HCT116 (cell line): ENCODE measurements at regions not wholly inside any gene's neighbourhood (a gene's known extent, or its start where the extent isn't known, plus 50 kb on each side); places are given as distances from the start of the nearest gene placed in this dataset.
A peak's percentile ranks its signal among the peaks of the same experiment; 100 is the strongest.

Experiments
- ATAC-seq: fragments of 200-7000 bp; cut with Tn5 transposase; 2 replicates; pipeline ENCODE4 v1.9.1; 2020; ENCODE audit warnings: mild to moderate bottlenecking, moderate library complexity
- BruUV-seq: library from RNA; stranded (reverse); fragments of 400-500 nt; replicated peaks from 2 replicates; lab custom pipeline; 2021; lab: Mats Ljungman, UMichigan
- CTCF ChIA-PET: fragments of 300-600 bp; sonication (Branson Sonifier 250); formaldehyde crosslinking; loops from one replicate; lab custom pipeline; 2021; ENCODE audit warnings: antibody characterized with exemption; lab: Charles Lee
- POLR2A ChIA-PET: fragments of 300-600, 350-600 bp; sonication (Branson Sonifier 250); formaldehyde crosslinking; loops from one replicate; lab custom pipeline; 2021; ENCODE audit warnings: antibody characterized with exemption; lab: Charles Lee
- RAD21 ChIA-PET, 2 experiments: fragments of 300-600 bp; sonication (Branson Sonifier 250); formaldehyde crosslinking; loops; one replicate each; lab custom pipeline; 2023; ENCODE audit warnings: low total read pairs in 2 of 2; ENCODE audit not compliant: uncharacterized antibody in 2 of 2, unreplicated experiment in 2 of 2, low non-redundant PET in 1 of 2; lab: Charles Lee
- DNase-seq: peaks from one replicate; pipeline ENCODE4 v3.0.0-alpha.2; 2010; ENCODE audit warnings: low read depth, low spot score
- H2AFZ ChIP-seq: fragments of 200-600 bp; shearing (Covaris generic), sonication (generic); 2 replicates; pipeline ENCODE4 v1.6.1; 2017; ENCODE audit warnings: low read depth, mixed run types, mixed read lengths, antibody characterized with exemption, low read length; ENCODE audit not compliant: poor library complexity, severe bottlenecking
- H3K27ac ChIP-seq: 2 replicates; pipeline ENCODE4 v1.5.1; 2012; ENCODE audit warnings: low read depth, low read length
- H3K27me3 ChIP-seq: fragments of 200-600 bp; sonication (generic); 2 replicates; pipeline ENCODE4 v1.6.1; 2016; ENCODE audit warnings: mixed run types, low read length, mixed read lengths; ENCODE audit not compliant: insufficient read depth
- H3K36me3 ChIP-seq, 2 experiments: fragments of 200-500 bp in 1 of 2; fragments of 200-600 bp in 1 of 2; sonication (Bioruptor generic) in 1 of 2; sonication (generic) in 1 of 2; 2 replicates each; pipeline versions ENCODE4 v1.5.1 to v1.6.1; 2014 to 2016; ENCODE audit warnings: low read length in 2 of 2, inconsistent platforms in 1 of 2, mixed read lengths in 1 of 2, mixed run types in 1 of 2; ENCODE audit not compliant: insufficient read depth in 2 of 2, control insufficient read depth in 1 of 2
- H3K4me1 ChIP-seq, 2 experiments: fragments of 200-600 bp in 1 of 2; sonication (generic) in 1 of 2; 2 replicates each; pipeline versions ENCODE4 v1.5.1 to v1.6.1; 2012 to 2017; ENCODE audit warnings: low read length in 2 of 2, inconsistent platforms in 1 of 2, mild to moderate bottlenecking in 1 of 2, mixed read lengths in 1 of 2, mixed run types in 1 of 2, moderate library complexity in 1 of 2; ENCODE audit not compliant: insufficient read depth in 2 of 2, control insufficient read depth in 1 of 2
- H3K4me2 ChIP-seq: fragments of 200-600 bp; sonication (generic); 2 replicates; pipeline ENCODE4 v1.6.1; 2017; ENCODE audit warnings: mixed run types, low read length, mixed read lengths
- H3K4me3 ChIP-seq, 2 experiments: fragments of 200-600 bp in 1 of 2; sonication (generic) in 1 of 2; replicated peaks in 1 of 2; 2 replicates each; pipeline ENCODE4 v1.5.1; 2011 to 2016; ENCODE audit warnings: low read length in 2 of 2, control low read depth in 1 of 2, low read depth in 1 of 2, mild to moderate bottlenecking in 1 of 2, mixed read lengths in 1 of 2, mixed run types in 1 of 2
- H3K79me2 ChIP-seq: fragments of 200-600 bp; sonication (generic); 2 replicates; pipeline ENCODE4 v1.6.1; 2017; ENCODE audit warnings: mild to moderate bottlenecking, mixed run types, low read length, moderate library complexity, mixed read lengths; ENCODE audit not compliant: insufficient read depth
- H3K9ac ChIP-seq: fragments of 200-600 bp; sonication (generic); 2 replicates; pipeline ENCODE4 v1.6.1; 2016; ENCODE audit warnings: low read length, mixed read lengths
- H3K9me2 ChIP-seq: fragments of 200-600 bp; sonication (generic), shearing (Covaris generic); 2 replicates; pipeline ENCODE4 v1.6.1; 2017; ENCODE audit warnings: mixed run types, mild to moderate bottlenecking, moderate library complexity; ENCODE audit not compliant: insufficient read depth
- H3K9me3 ChIP-seq, 2 experiments: fragments of 200-500 bp in 1 of 2; fragments of 200-600 bp in 1 of 2; sonication (Bioruptor generic) in 1 of 2; sonication (generic) in 1 of 2; 2 replicates each; pipeline ENCODE4 v1.6.1; 2014 to 2017; ENCODE audit warnings: low read length in 2 of 2, mixed read lengths in 2 of 2, inconsistent platforms in 1 of 2, low read depth in 1 of 2, mild to moderate bottlenecking in 1 of 2, mixed run types in 1 of 2, moderate library complexity in 1 of 2; ENCODE audit not compliant: control insufficient read depth in 1 of 2, insufficient read depth in 1 of 2
- H4K20me1 ChIP-seq: fragments of 200-600 bp; sonication (generic), shearing (Covaris generic); 2 replicates; pipeline ENCODE4 v1.6.1; 2017; ENCODE audit warnings: mixed run types, mild to moderate bottlenecking, moderate library complexity; ENCODE audit not compliant: insufficient read depth
- ATF3 ChIP-seq: IDR thresholded peaks from 2 replicates; pipeline ENCODE4 v1.6.1; 2012
- CBX3 ChIP-seq: IDR thresholded peaks from 2 replicates; pipeline ENCODE4 v1.6.1; 2012; ENCODE audit warnings: low read depth
- CEBPB ChIP-seq: IDR thresholded peaks from 2 replicates; pipeline ENCODE4 v1.6.1; 2012; ENCODE audit warnings: low read depth
- ELF1 ChIP-seq: IDR thresholded peaks from 2 replicates; pipeline ENCODE4 v1.6.1; 2012; ENCODE audit warnings: low read depth, borderline replicate concordance
- EZH2 ChIP-seq: fragments of 200-600 bp; sonication (generic); IDR thresholded peaks from 2 replicates; pipeline ENCODE4 v1.6.1; 2017; ENCODE audit warnings: antibody characterized with exemption, mixed run types
- FOSL1 ChIP-seq: IDR thresholded peaks from 2 replicates; pipeline ENCODE4 v1.6.1; 2012; ENCODE audit warnings: low read depth
- POLR2A ChIP-seq: IDR thresholded peaks from 2 replicates; pipeline ENCODE4 v1.7.0; 2011; ENCODE audit warnings: borderline replicate concordance; ENCODE audit not compliant: insufficient read depth, insufficient read length; ENCODE audit errors: extremely low read depth
- RAD21 ChIP-seq: IDR thresholded peaks from 2 replicates; pipeline ENCODE4 v1.6.1; 2012; ENCODE audit warnings: low read depth, mild to moderate bottlenecking
- REST ChIP-seq: IDR thresholded peaks from 2 replicates; pipeline ENCODE4 v1.6.1; 2012; ENCODE audit warnings: low read depth
- SIN3A ChIP-seq: IDR thresholded peaks from 2 replicates; pipeline ENCODE4 v1.6.1; 2012; ENCODE audit warnings: low read depth
- SP1 ChIP-seq: IDR thresholded peaks from 2 replicates; pipeline ENCODE4 v1.6.1; 2012; ENCODE audit warnings: low read depth
- YY1 ChIP-seq: IDR thresholded peaks from 2 replicates; pipeline ENCODE4 v1.6.1; 2011; ENCODE audit warnings: low read length, low read depth, moderate library complexity, mild to moderate bottlenecking; ENCODE audit not compliant: insufficient replicate concordance; ENCODE audit errors: extremely low read depth
- ZFX ChIP-seq: fragments of 450-650 bp; IDR thresholded peaks from 2 replicates; pipeline ENCODE4 v1.6.1; 2017
- intact Hi-C: fragments of 100-400 bp; cut with micrococcal nuclease; formaldehyde crosslinking; loops from 2 replicates; pipeline ENCODE4 v1.10.0; 2022

GRCh38 chr5:143660625-143661024 lies 151.3 kb upstream of the HMHB1 start:
- no peaks in the 10 kb centered on the region for H3K9me2 ChIP-seq
- H3K27ac ChIP-seq, result no peak overlapping the region
- no peaks in the 10 kb centered on the region for H4K20me1 ChIP-seq
- ChIA-PET CTCF (no interaction called here), RAD21 (no interaction called here), POLR2A (no interaction called here)
- H3K4me2 ChIP-seq, result no peak overlapping the region
- H3K9ac ChIP-seq, result no peak overlapping the region
- H3K4me1 ChIP-seq, result no peaks in the 10 kb centered on the region
- H3K27me3 ChIP-seq, result no peaks in the 10 kb centered on the region
- H3K79me2 ChIP-seq, result no peaks in the 10 kb centered on the region
- no peak overlapping the region for H2AFZ ChIP-seq
- TF ChIP-seq YY1, result no peak
- no peak for TF ChIP-seq FOSL1
- TF ChIP-seq REST, result no peak
- TF ChIP-seq ELF1, result no peak
- no peak for TF ChIP-seq ZFX
- H3K4me3 ChIP-seq, result no peak overlapping the region
- intact Hi-C loops, result no loop called here
- ATAC-seq, result no peak
- H3K9me3 ChIP-seq, result no peaks in the 10 kb centered on the region
- no TSS peak for BruUV-seq
- DNase-seq, result no peak
- H3K36me3 ChIP-seq, result no peaks in the 10 kb centered on the region

GRCh38 chr5:143659599-143660238 lies 152.2 kb upstream of the HMHB1 start:
- intact Hi-C loops, result no loop called here
- CTCF ChIA-PET, result no interaction called here
- POLR2A ChIA-PET, result no interaction called here

More at GRCh38 chr5:143659599-143660238, 152.2 kb upstream of the HMHB1 start:
- no TSS peak for BruUV-seq
- ATAC-seq (no peak), DNase-seq (no peak)
- H4K20me1 ChIP-seq, result no peaks in the 10 kb centered on the region
- H3K4me2 ChIP-seq, result no peak overlapping the region
- H2AFZ ChIP-seq, result peak overlapping the region; percentile 48
- H3K27me3 ChIP-seq, result no peaks in the 10 kb centered on the region
- RAD21 ChIA-PET, result no interaction called here
- no peak overlapping the region for H3K27ac ChIP-seq
- no peaks in the 10 kb centered on the region for H3K9me3 ChIP-seq
- H3K79me2 ChIP-seq, result no peaks in the 10 kb centered on the region
- H3K9ac ChIP-seq, result no peak overlapping the region
- no peaks in the 10 kb centered on the region for H3K36me3 ChIP-seq
- no peaks in the 10 kb centered on the region for H3K4me1 ChIP-seq
- no peaks in the 10 kb centered on the region for H3K9me2 ChIP-seq
- no peak overlapping the region for H3K4me3 ChIP-seq
- TF ChIP-seq POLR2A (no peak), YY1 (no peak), EZH2 (no peak), RAD21 (no peak), CEBPB (no peak), SP1 (no peak), ELF1 (no peak), CBX3 (no peak), SIN3A (no peak), ATF3 (no peak)
